Thyroid gland (tissue), 4 donors: ENCODE measurements at regions not wholly inside any gene's neighbourhood (a gene's known extent, or its start where the extent isn't known, plus 50 kb on each side); places are given as distances from the start of the nearest gene placed in this dataset.

Experiments used
- CTCF ChIP-seq, 6 experiments: fragments of 200-600 bp in 3 of 6; fragments of 450-650 bp in 3 of 6; sonication (generic) in 3 of 6; IDR thresholded peaks; one replicate each; pipeline ENCODE4 v1.5.1; 2016 to 2019; ENCODE audit warnings: antibody characterized with exemption in 6 of 6, mild to moderate bottlenecking in 2 of 6, inconsistent platforms in 1 of 6, moderate library complexity in 1 of 6
- POLR2A ChIP-seq, 2 donors: fragments of 450-650 bp; IDR thresholded peaks; one replicate each; pipeline ENCODE4 v1.6.1; 2017; ENCODE audit warnings: antibody characterized with exemption in 2 of 2, mild to moderate bottlenecking in 2 of 2, moderate library complexity in 1 of 2

- no peak for TF ChIP-seq CTCF (IDR thresholded peaks at IDR 0.05)
- TF ChIP-seq POLR2A (IDR thresholded peaks at IDR 0.05): no peak
Observed at GRCh38 chr3:194253270-194253669, 97.9 kb downstream of the CPN2 start.
